ENCODE measurements at regions not wholly inside any gene's neighbourhood (a gene's known extent, or its start where the extent isn't known, plus 50 kb on each side); places are given as distances from the start of the nearest gene placed in this dataset.
A peak's percentile ranks its signal among the peaks of the same experiment; 100 is the strongest.

- H3K27me3 Mint-ChIP-seq (ENCODE audit: unreplicated experiment): peaks cover 2% of the 10 kb centered on the region
- no peak overlapping the region for H3K4me3 Mint-ChIP-seq (ENCODE audit: unreplicated experiment)
- no peaks in the 10 kb centered on the region for H3K36me3 Mint-ChIP-seq (ENCODE audit: low read depth, unreplicated experiment)
- no peak for TF ChIP-seq CTCF (IDR thresholded peaks at IDR 0.05; ENCODE audit: unreplicated experiment)
- no peaks in the 10 kb centered on the region for H3K9me3 Mint-ChIP-seq (ENCODE audit: unreplicated experiment)
- DNase-seq (ENCODE audit: low spot score): no peak
- no peak overlapping the region for H3K27ac Mint-ChIP-seq (ENCODE audit: unreplicated experiment)
- H3K4me1 Mint-ChIP-seq (ENCODE audit: unreplicated experiment): no peaks in the 10 kb centered on the region
Measured at GRCh38 chr19:30131246-30131645, 189.2 kb downstream of the URI1 start.

- H3K9me3 Mint-ChIP-seq (ENCODE audit: unreplicated experiment): no peaks in the 10 kb centered on the region
- no peak for DNase-seq (ENCODE audit: low spot score)
- H3K4me1 Mint-ChIP-seq (ENCODE audit: unreplicated experiment): no peaks in the 10 kb centered on the region
- H3K36me3 Mint-ChIP-seq (ENCODE audit: low read depth, unreplicated experiment): no peaks in the 10 kb centered on the region
- no peak for TF ChIP-seq CTCF (IDR thresholded peaks at IDR 0.05; ENCODE audit: unreplicated experiment)
- H3K27me3 Mint-ChIP-seq (ENCODE audit: unreplicated experiment): peaks cover 2% of the 10 kb centered on the region
- no peak overlapping the region for H3K27ac Mint-ChIP-seq (ENCODE audit: unreplicated experiment)
- no peak overlapping the region for H3K4me3 Mint-ChIP-seq (ENCODE audit: unreplicated experiment)
Measured at GRCh38 chr19:30131722-30132291, 189.8 kb downstream of the URI1 start.

- peak; percentile 33 for TF ChIP-seq CTCF (IDR thresholded peaks at IDR 0.05; ENCODE audit: unreplicated experiment)
- no peaks in the 10 kb centered on the region for H3K4me1 Mint-ChIP-seq (ENCODE audit: unreplicated experiment)
- no peaks in the 10 kb centered on the region for H3K9me3 Mint-ChIP-seq (ENCODE audit: unreplicated experiment)
- H3K27me3 Mint-ChIP-seq (ENCODE audit: unreplicated experiment): peaks cover 2% of the 10 kb centered on the region
- H3K27ac Mint-ChIP-seq (ENCODE audit: unreplicated experiment): no peak overlapping the region
- no peak overlapping the region for H3K4me3 Mint-ChIP-seq (ENCODE audit: unreplicated experiment)
- DNase-seq (ENCODE audit: low spot score): peak; percentile 33
- no peaks in the 10 kb centered on the region for H3K36me3 Mint-ChIP-seq (ENCODE audit: low read depth, unreplicated experiment)
Measured at GRCh38 chr19:30132343-30133075, 190.5 kb downstream of the URI1 start.

- Mint-ChIP-seq H3K4me1 (ENCODE audit: unreplicated experiment) (no peaks in the 10 kb centered on the region), H3K36me3 (ENCODE audit: low read depth, unreplicated experiment) (no peaks in the 10 kb centered on the region), H3K27me3 (ENCODE audit: unreplicated experiment) (peaks cover 2% of the 10 kb centered on the region)
Measured at GRCh38 chr19:30133803-30134202, 191.8 kb downstream of the URI1 start.

More at GRCh38 chr19:30133803-30134202, 191.8 kb downstream of the URI1 start:
- Mint-ChIP-seq H3K4me3 (ENCODE audit: unreplicated experiment) (no peak overlapping the region), H3K9me3 (ENCODE audit: unreplicated experiment) (no peaks in the 10 kb centered on the region), H3K27ac (ENCODE audit: unreplicated experiment) (no peak overlapping the region)
- no peak for TF ChIP-seq CTCF (IDR thresholded peaks at IDR 0.05; ENCODE audit: unreplicated experiment)
- DNase-seq (ENCODE audit: low spot score): no peak
